Activated CD8-positive, alpha-beta memory T cell treated with anti-CD3 and anti-CD28 coated beads for 4 hours (primary cell): ENCODE measurements at regions not wholly inside any gene's neighbourhood (a gene's known extent, or its start where the extent isn't known, plus 50 kb on each side); places are given as distances from the start of the nearest gene placed in this dataset.
A peak's percentile ranks its signal among the peaks of the same experiment; 100 is the strongest.

ENCODE experiments used
- DNase-seq, 2 donors: peaks; one replicate each; pipeline ENCODE4 v3.0.0-alpha.2; 2020; ENCODE audit warnings: low read depth in 2 of 2

DNA sequence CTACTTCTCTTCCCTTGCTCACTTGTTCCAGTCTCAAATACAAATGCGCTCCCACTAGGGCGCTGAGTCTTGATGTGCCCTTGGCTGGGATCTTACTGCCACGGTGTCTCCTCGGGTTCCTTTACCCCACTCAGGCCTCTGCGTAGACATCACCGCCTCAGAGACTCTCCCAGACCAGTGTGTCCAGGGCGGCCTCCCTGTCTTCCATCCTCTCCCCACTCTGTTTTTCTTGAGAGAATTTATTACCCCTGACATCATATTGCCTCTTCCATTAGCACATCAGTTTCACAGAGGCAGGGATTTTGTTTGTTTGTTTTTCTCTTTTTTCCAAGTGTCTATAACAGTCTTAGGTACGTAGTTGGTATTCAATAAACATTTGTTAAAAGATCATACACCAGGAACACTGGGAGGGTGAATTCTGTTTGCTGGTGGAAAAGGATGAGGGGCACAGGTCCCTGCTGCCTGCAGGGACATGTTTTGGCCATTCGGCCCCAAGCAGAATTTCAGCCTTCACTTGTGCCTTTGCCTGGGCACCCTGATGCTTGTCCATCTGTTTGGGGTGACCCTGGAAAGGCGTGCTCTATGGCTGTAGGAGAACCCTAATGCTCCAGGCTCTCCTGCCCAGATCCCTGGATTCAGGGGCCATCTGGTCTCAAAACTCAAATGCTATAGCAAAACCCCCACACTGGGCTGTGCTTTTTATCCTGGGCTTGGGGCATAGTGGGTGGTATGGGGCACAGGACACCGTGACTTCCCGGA lies 55.0 kb downstream of the RPL37A start:
- no peak for DNase-seq

GRCh38 chr2:216554286-216554685 lies 55.6 kb downstream of the RPL37A start:
- DNase-seq, result peak in 1 of 2 donors; percentile 8

- no peak for DNase-seq
Measured at GRCh38 chr2:216554755-216555154, 56.1 kb downstream of the RPL37A start.

GRCh38 chr2:216555274-216555673 lies 56.6 kb downstream of the RPL37A start:
- DNase-seq, result no peak

GRCh38 chr2:216556202-216556601 lies 57.6 kb downstream of the RPL37A start:
- no peak for DNase-seq

GRCh38 chr2:216557413-216557812 lies 58.8 kb downstream of the RPL37A start:
- no peak for DNase-seq

GRCh38 chr2:216557820-216558219 lies 59.2 kb downstream of the RPL37A start:
- DNase-seq, result no peak

DNA sequence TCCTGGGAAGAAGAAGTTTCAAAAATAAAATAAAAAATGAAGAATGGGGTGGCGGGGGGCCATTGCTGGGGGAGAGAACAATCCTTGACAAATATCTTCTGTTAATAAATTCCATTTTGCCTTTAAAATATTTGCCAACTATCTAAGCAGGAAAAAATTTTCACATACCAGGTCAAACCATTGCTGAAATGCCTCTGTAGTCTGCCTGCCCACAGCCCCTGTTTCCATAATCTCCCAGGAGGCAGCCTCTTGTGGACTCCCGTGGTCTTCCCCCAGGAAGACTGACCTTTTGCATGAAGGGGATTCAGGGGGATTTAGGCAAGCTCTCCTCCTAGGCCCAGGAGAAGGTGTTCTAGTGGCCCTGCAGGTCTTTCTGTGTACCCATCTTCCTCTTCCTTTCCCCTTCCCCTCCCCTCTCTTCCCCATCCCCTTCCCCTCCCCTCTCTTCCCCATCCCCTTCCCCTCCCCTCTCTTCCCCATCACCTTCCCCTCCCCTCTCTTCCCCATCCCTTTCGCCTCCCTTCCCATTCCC lies 61.0 kb downstream of the RPL37A start:
- DNase-seq, result no peak

- no peak for DNase-seq
Measured at GRCh38 chr2:216560838-216561270, 62.2 kb downstream of the RPL37A start.

- no peak for DNase-seq
Measured at GRCh38 chr2:216562696-216563435, 64.2 kb downstream of the RPL37A start.

GRCh38 chr2:216563646-216564045 lies 65.0 kb downstream of the RPL37A start:
- DNase-seq, result no peak

DNA sequence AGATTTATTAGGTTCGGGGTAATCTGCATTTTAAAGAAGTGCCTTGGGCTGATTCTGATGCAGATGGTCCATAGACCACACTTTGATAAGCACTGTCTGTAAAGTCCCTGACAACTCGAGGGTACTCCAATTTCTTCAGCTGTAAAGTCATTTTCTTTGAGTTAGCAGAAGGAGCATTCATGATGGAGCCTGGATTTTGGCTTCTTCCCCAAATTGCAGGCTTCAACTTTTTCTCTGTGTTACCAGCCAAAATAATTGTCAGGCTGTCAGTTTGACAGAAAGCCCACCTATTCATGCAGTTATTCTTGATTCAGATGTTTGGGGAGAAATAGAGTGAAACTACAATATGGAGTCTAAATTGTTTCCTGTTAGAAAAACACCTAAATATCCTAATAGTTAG lies 66.0 kb downstream of the RPL37A start:
- DNase-seq, result no peak

DNA sequence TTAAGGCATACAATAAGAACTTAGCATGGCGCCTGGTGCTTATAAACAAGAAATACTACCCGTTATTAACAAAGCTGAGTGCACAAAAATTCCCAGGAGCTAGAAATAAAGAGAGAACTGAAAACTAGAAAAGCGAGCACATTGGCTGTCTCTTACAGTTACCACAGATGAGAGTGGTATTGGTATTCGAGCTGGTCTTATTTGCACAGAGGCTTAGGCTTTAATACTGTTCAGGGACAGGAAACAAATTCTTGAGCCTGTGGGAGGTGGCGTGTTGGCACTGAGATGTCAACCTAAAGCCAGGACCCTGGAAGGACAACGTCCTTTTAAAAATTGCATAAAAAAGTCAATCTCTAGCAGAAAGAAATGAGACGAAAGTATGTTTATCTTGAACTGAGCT lies 67.3 kb upstream of the IGFBP2 start:
- no peak for DNase-seq

DNA sequence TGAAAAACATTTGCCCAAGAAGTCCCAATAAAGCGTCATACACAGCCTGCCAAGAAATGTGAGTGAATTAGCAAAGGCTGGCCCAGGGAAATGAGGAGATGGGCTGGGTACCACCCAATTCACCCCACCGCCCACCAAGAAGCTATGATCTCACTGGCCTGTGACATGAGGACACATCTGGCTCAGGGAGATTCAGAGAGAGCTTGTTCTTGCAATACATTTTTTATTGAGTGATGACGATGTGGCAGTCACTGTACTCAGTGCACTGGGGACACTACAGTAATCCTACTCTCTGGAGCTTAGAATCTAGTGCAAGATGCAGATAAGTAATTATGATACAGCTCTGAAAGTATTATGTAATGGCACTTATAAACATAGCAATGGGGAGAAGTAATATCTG lies 64.6 kb upstream of the IGFBP2 start:
- DNase-seq, result no peak

DNA sequence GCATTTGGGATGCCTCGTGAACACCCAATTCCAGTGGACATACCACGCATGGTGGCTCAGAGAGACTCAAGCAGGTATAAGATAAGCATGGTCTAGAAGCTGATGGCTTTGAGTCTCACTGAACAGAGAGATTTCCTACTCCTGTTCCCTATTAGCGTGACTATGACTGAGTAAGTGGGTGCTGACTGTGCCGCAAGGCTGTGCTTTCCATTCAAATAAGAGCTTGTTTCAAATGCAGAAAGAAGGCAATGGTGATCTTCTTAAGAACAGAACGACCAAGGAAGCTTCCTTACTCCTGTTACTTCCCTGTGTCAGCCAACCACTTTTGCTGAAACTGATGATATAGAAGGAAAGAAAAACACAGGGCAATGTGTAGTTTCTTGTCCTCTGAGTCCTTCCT lies 63.5 kb upstream of the IGFBP2 start:
- no peak for DNase-seq

- DNase-seq, result no peak
Measured at GRCh38 chr2:216570357-216570756, 62.9 kb upstream of the IGFBP2 start.

GRCh38 chr2:216571178-216571908 lies 61.9 kb upstream of the IGFBP2 start:
- DNase-seq, result no peak

DNA sequence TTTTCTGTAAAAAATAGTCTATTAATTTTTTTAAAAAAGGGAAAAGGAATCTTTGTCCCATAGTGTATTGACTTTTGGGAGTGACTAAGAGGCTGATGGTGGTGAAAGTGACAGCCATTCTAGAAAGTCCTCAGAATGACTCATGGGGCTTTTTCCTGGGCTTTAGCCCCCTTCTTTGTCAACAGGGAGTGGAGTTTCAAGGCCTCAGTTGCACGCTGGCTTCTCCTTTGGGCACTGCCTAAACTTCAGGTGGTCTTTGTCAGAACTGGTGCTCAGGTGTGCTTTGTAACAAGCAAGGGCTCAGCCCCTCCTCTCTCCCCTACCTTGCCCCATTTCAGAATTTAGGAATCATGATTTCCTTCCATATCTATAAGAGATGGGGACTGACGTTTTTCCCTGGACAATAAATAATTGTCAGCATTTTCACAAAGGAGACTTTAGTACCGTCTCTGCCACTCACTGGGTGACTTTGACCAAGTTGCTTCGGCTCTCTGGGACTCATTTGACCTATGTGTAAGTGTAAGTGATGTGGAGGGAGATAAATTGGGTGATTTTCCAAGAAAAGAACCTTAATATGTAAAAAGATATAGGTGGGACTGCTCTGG lies 61.2 kb upstream of the IGFBP2 start:
- DNase-seq, result no peak

DNA sequence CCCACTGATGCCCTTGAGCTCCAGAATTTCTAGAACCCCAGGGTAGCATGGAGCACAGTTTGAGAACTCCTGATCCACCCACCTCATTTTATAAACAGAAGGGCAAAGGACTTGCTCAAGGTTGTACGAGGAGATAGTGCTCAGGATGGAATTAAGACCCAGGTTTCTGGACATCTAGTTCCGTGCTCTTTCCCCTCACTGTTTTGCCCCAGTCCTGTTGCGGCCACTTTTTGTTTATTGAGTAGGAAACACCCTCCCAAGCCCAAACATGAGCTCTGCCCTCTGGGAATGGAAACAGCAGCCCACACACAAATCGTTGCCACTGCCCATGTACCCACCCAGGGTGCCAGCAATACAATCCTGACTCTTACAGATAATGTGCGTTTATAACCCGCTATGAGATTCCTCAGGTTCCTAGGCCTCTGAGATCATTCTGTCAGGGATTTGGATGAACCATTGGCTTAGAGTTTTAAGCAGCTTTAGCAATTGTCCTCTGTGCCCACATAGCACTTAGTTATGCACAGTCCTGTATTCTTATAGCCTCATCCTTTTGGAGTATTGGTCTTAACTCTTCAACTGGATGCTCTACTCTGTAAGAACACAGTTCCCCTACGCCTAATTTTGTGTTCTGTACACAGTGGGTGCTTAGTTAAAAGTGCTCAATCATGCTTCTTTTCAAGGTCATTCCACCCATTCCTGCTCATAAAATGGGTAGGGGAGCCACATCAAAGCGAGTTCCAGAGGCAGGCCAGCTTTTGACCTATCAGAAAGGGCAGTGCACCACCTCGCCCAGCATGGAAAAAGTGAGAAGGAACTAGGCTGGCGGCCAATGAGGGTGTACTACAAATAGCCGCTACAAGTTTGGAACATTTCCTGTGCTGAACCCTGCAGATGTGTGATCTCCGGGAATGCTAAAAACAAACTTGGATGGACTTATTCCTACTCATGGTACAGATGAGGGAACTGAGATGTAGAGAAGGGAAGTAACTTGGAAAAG lies 60.3 kb upstream of the IGFBP2 start:
- no peak for DNase-seq

DNA sequence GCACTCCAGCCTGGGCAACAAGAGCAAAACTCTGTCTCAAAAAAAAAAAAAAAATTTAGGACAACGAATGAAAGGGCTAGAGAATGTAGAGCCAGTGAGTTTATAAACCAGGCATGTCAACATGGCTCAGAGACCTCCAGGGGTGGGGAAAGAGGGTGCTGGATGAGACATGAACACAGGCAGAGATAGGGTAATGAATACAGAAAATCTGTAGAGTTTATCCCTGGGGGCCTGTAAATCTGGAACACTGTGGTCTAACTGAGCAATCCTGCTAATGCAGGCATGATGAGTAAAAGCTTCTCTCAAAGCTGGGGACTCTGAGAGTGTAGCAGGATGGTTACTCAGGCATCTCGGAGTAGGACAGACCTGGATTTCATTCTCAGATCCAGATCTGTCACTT lies 59.2 kb upstream of the IGFBP2 start:
- DNase-seq, result no peak

DNA sequence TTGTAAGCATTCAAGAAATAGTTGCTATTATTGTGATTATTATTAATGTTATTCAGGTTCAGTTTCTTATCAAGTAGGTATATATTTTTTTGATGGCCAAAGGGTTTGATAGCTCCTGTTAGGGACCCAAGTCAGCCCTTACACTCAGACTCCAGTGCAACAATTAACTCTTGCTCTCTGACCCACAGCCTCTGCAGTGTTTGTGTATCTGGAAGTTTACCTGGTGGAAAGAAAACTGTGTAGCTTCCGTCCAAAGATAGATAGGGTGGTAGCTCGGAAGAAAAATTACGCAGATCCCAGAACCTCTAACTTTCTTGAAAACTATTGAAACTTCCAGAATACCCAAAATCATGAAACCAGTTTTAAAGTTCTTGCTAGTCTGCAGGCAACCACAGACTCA lies 58.6 kb upstream of the IGFBP2 start:
- DNase-seq, result no peak
